Tibial nerve (tissue), 4 donors: ENCODE measurements at regions not wholly inside any gene's neighbourhood (a gene's known extent, or its start where the extent isn't known, plus 50 kb on each side); places are given as distances from the start of the nearest gene placed in this dataset.

ENCODE experiments used
- EP300 ChIP-seq, 2 donors: sonication (generic); formaldehyde crosslinking; IDR thresholded peaks; one replicate each; pipeline ENCODE4 v1.6.1; 2017; ENCODE audit warnings: antibody characterized with exemption in 2 of 2, mild to moderate bottlenecking in 1 of 2
- POLR2A ChIP-seq, 2 donors: fragments of 450-650 bp; IDR thresholded peaks; one replicate each; pipeline ENCODE4 v1.6.1; 2017; ENCODE audit warnings: antibody characterized with exemption in 2 of 2, mild to moderate bottlenecking in 2 of 2, moderate library complexity in 2 of 2
- TF ChIP-seq, protein P1 (sequence below), 5 experiments: fragments of 200-600 bp in 3 of 5; fragments of 450-650 bp in 2 of 5; sonication (generic) in 3 of 5; IDR thresholded peaks; one replicate each; pipeline ENCODE4 v1.5.1; 2016 to 2019; ENCODE audit warnings: antibody characterized with exemption in 5 of 5, mild to moderate bottlenecking in 3 of 5, moderate library complexity in 2 of 5

GRCh38 chr5:53206562-53206961 is 97.0 kb upstream of the MOCS2 start:
- TF ChIP-seq POLR2A (IDR thresholded peaks at IDR 0.05) (no peak), EP300 (IDR thresholded peaks at IDR 0.05) (no peak)
- TF ChIP-seq, protein P1, sequence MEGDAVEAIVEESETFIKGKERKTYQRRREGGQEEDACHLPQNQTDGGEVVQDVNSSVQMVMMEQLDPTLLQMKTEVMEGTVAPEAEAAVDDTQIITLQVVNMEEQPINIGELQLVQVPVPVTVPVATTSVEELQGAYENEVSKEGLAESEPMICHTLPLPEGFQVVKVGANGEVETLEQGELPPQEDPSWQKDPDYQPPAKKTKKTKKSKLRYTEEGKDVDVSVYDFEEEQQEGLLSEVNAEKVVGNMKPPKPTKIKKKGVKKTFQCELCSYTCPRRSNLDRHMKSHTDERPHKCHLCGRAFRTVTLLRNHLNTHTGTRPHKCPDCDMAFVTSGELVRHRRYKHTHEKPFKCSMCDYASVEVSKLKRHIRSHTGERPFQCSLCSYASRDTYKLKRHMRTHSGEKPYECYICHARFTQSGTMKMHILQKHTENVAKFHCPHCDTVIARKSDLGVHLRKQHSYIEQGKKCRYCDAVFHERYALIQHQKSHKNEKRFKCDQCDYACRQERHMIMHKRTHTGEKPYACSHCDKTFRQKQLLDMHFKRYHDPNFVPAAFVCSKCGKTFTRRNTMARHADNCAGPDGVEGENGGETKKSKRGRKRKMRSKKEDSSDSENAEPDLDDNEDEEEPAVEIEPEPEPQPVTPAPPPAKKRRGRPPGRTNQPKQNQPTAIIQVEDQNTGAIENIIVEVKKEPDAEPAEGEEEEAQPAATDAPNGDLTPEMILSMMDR (IDR thresholded peaks at IDR 0.05): no peak
